IMR-90 (cell line): ENCODE measurements at regions not wholly inside any gene's neighbourhood (a gene's known extent, or its start where the extent isn't known, plus 50 kb on each side); places are given as distances from the start of the nearest gene placed in this dataset.

ENCODE experiments used
- ATAC-seq: fragments of 200-7000 bp; cut with Tn5 transposase; 2 replicates; pipeline ENCODE4 v1.9.1; 2020; ENCODE audit warnings: low read depth, mild to moderate bottlenecking, moderate library complexity
- BruUV-seq: library from RNA; stranded (reverse); fragments of 400-500 nt; replicated peaks from 2 replicates; lab custom pipeline; 2021; lab: Mats Ljungman, UMichigan
- CTCF ChIA-PET: fragments of 300-600 bp; formaldehyde crosslinking; extraction: SDS; loops from one replicate; lab custom pipeline; 2021; ENCODE audit warnings: antibody characterized with exemption; lab: Yijun Ruan, JAX
- POLR2A ChIA-PET: fragments of 300-600 bp; sonication (Branson Sonifier 250); formaldehyde crosslinking; loops from one replicate; lab custom pipeline; 2022; ENCODE audit warnings: antibody characterized with exemption; ENCODE audit not compliant: unreplicated experiment; lab: Charles Lee
- DNase-seq: peaks from one replicate; pipeline ENCODE4 v3.0.0; 2013
- H2AFZ ChIP-seq: replicated peaks from 2 replicates; pipeline ENCODE3; 2013; ENCODE audit warnings: low read length, mild to moderate bottlenecking; ENCODE audit not compliant: poor library complexity
- H2AK5ac ChIP-seq: 2 replicates; pipeline ENCODE4 v1.6.1; 2013; ENCODE audit warnings: low read depth, low read length, inconsistent platforms
- H2AK9ac ChIP-seq: replicated peaks from 2 replicates; pipeline ENCODE3; 2013; ENCODE audit warnings: mild to moderate bottlenecking, low read depth, low read length, moderate library complexity; ENCODE audit not compliant: poor library complexity
- H2BK120ac ChIP-seq: 2 replicates; pipeline ENCODE4 v1.6.1; 2013; ENCODE audit warnings: low read depth, low read length, inconsistent platforms
- H2BK15ac ChIP-seq: 3 replicates; pipeline ENCODE4 v1.6.1; 2013; ENCODE audit warnings: low read depth, low read length, inconsistent platforms
- H2BK20ac ChIP-seq: 2 replicates; pipeline ENCODE4 v1.6.1; 2013; ENCODE audit warnings: low read depth, mild to moderate bottlenecking, inconsistent platforms, low read length, moderate library complexity
- H2BK5ac ChIP-seq: 2 replicates; pipeline ENCODE4 v1.6.1; 2013; ENCODE audit warnings: mild to moderate bottlenecking, low read depth, low read length, inconsistent platforms; ENCODE audit not compliant: poor library complexity, severe bottlenecking
- H3K14ac ChIP-seq: replicated peaks from 2 replicates; pipeline ENCODE4 v1.6.1; 2013; ENCODE audit warnings: low read depth, low read length, inconsistent platforms
- H3K18ac ChIP-seq: 2 replicates; pipeline ENCODE4 v1.6.1; 2013; ENCODE audit warnings: low read depth, low read length, control low read depth
- H3K23ac ChIP-seq: 2 replicates; pipeline ENCODE4 v1.6.1; 2013; ENCODE audit warnings: low read depth, low read length, inconsistent platforms
- H3K27ac ChIP-seq: 2 replicates; pipeline ENCODE4 v1.5.1; 2013; ENCODE audit warnings: mild to moderate bottlenecking, control low read depth, low read length; ENCODE audit not compliant: insufficient read depth
- H3K27me3 ChIP-seq: 2 replicates; pipeline ENCODE4 v1.6.1; 2013; ENCODE audit warnings: low read length; ENCODE audit not compliant: control insufficient read depth, insufficient read depth
- H3K36me3 ChIP-seq: 2 replicates; pipeline ENCODE4 v1.6.1; 2013; ENCODE audit warnings: low read length, mixed read lengths; ENCODE audit not compliant: control insufficient read depth, insufficient read depth
- H3K4ac ChIP-seq: 2 replicates; pipeline ENCODE4 v1.6.1; 2013; ENCODE audit warnings: low read depth, low read length, inconsistent platforms
- H3K4me1 ChIP-seq: 2 replicates; pipeline ENCODE4 v1.6.1; 2013; ENCODE audit warnings: low read length, mixed read lengths; ENCODE audit not compliant: control insufficient read depth, insufficient read depth
- H3K4me2 ChIP-seq: 2 replicates; pipeline ENCODE4 v1.6.1; 2013; ENCODE audit warnings: low read depth, mild to moderate bottlenecking, control low read depth, low read length, moderate library complexity
- H3K4me3 ChIP-seq: 2 replicates; pipeline ENCODE4 v1.5.1; 2013; ENCODE audit warnings: low read depth, mild to moderate bottlenecking, control low read depth, low read length, moderate library complexity; ENCODE audit not compliant: insufficient read depth
- H3K56ac ChIP-seq: 2 replicates; pipeline ENCODE4 v1.6.1; 2013; ENCODE audit warnings: low read length, inconsistent platforms; ENCODE audit not compliant: insufficient read depth; ENCODE audit errors: extremely low read depth
- H3K79me1 ChIP-seq, 2 experiments: 2 replicates each; pipeline ENCODE4 v1.6.1; 2013; ENCODE audit warnings: low read length in 2 of 2, inconsistent platforms in 1 of 2, low read depth in 1 of 2
- H3K9ac ChIP-seq: 2 replicates; pipeline ENCODE4 v1.6.1; 2013; ENCODE audit warnings: low read depth, low read length, control low read depth
- H3K9me1 ChIP-seq: 2 replicates; pipeline ENCODE4 v1.6.1; 2013; ENCODE audit warnings: low read length, inconsistent platforms; ENCODE audit not compliant: insufficient read depth
- H3K9me3 ChIP-seq: 2 replicates; pipeline ENCODE4 v1.6.1; 2013; ENCODE audit warnings: low read length; ENCODE audit not compliant: control insufficient read depth, insufficient read depth
- H4K20me1 ChIP-seq: 2 replicates; pipeline ENCODE4 v1.6.1; 2013; ENCODE audit warnings: low read length, inconsistent platforms; ENCODE audit not compliant: insufficient read depth
- H4K5ac ChIP-seq: 2 replicates; pipeline ENCODE4 v1.6.1; 2013; ENCODE audit warnings: mild to moderate bottlenecking, low read depth, low read length, control low read depth
- H4K8ac ChIP-seq, 2 experiments: 2 replicates each; pipeline ENCODE4 v1.6.1; 2013; ENCODE audit warnings: low read depth in 2 of 2, low read length in 2 of 2, control low read depth in 1 of 2, inconsistent platforms in 1 of 2
- H4K91ac ChIP-seq: 2 replicates; pipeline ENCODE4 v1.6.1; 2013; ENCODE audit warnings: low read depth, low read length, inconsistent platforms; ENCODE audit not compliant: insufficient read depth
- BHLHE40 ChIP-seq: fragments of 150-350 bp; IDR thresholded peaks from 2 replicates; pipeline ENCODE4 v1.6.1; 2016; ENCODE audit warnings: mild to moderate bottlenecking, low read depth, low read length
- CTCF ChIP-seq: conservative IDR thresholded peaks from 2 replicates; pipeline ENCODE4 v1.5.1; 2012; ENCODE audit warnings: mild to moderate bottlenecking, low read depth, low read length, improper control_type of control experiment
- ELK1 ChIP-seq: fragments of 150-350 bp; IDR thresholded peaks from 2 replicates; pipeline ENCODE4 v1.6.1; 2016; ENCODE audit warnings: low read depth, mild to moderate bottlenecking, low read length, moderate library complexity, borderline replicate concordance
- FOS ChIP-seq: fragments of 150-350 bp; IDR thresholded peaks from 2 replicates; pipeline ENCODE4 v1.6.1; 2016; ENCODE audit warnings: low read depth, low read length
- NFE2L2 ChIP-seq: fragments of 150-350 bp; IDR thresholded peaks from 2 replicates; pipeline ENCODE4 v1.6.1; 2016; ENCODE audit warnings: low read depth, mild to moderate bottlenecking, low read length
- POLR2A ChIP-seq: IDR thresholded peaks from 2 replicates; pipeline ENCODE4 v1.6.1; 2012; ENCODE audit warnings: mild to moderate bottlenecking, low read depth, low read length
- RCOR1 ChIP-seq: IDR thresholded peaks from 2 replicates; pipeline ENCODE4 v1.6.1; 2012; ENCODE audit warnings: mild to moderate bottlenecking, low read length, improper control_type of control experiment; ENCODE audit not compliant: insufficient replicate concordance
- RFX5 ChIP-seq: IDR thresholded peaks from 2 replicates; pipeline ENCODE4 v1.8.0; 2012; ENCODE audit warnings: low read depth, mild to moderate bottlenecking, low read length, moderate library complexity
- USF2 ChIP-seq: fragments of 150-350 bp; IDR thresholded peaks from 2 replicates; pipeline ENCODE4 v1.6.1; 2017; ENCODE audit warnings: mild to moderate bottlenecking, antibody characterized with exemption, low read length, low read depth
- WGBS, 2 experiments: methylation state at CpG; one replicate each; pipeline versions ENCODE4 v1.1.5 to v1.1.7; 2013; ENCODE audit warnings: missing lambda C conversion rate in 2 of 2; ENCODE audit not compliant: insufficient read length in 1 of 2; ENCODE audit errors: extremely low coverage in 2 of 2; 5-methylcytosine and 5-hydroxymethylcytosine counted together
- dilution Hi-C: fragments of 300-500 bp; cut with HindIII; formaldehyde crosslinking; loops from one replicate; pipeline ENCODE4 v1.14.3; 2018; ENCODE audit warnings: low sequenced_read_pairs; ENCODE audit not compliant: unreplicated experiment
- in situ Hi-C: fragments of 300-500 bp; cut with MboI; formaldehyde crosslinking; loops from 3 replicates; pipeline ENCODE4 v1.14.3; 2019; ENCODE audit warnings: low sequenced_read_pairs, inconsistent platforms, mixed read lengths
- intact Hi-C: fragments of 100-400 bp; cut with micrococcal nuclease; formaldehyde crosslinking; loops from 2 replicates; pipeline ENCODE4 v1.10.0; 2022

GRCh38 chr5:93101661-93102060 lies 479.4 kb downstream of the NR2F1-AS1 start:
- Histone ChIP-seq H4K5ac (no peak overlapping the region), H3K36me3 (no peaks in the 10 kb centered on the region), H3K18ac (no peak overlapping the region), H3K9me1 (no peaks in the 10 kb centered on the region; the same call in 1 of the 2 replicates), H3K27ac (no peak overlapping the region), H2AK5ac (no peak overlapping the region), H3K4me2 (no peak overlapping the region), H3K27me3 (no peaks in the 10 kb centered on the region), H4K20me1 (no peaks in the 10 kb centered on the region), H3K9me3 (no peaks in the 10 kb centered on the region), H2AFZ (no peak overlapping the region), H2BK20ac (no peak overlapping the region), H3K4ac (no peak overlapping the region), H4K91ac (no peak overlapping the region), H2AK9ac (no peak overlapping the region), H3K9ac (no peak overlapping the region), H3K56ac (no peak overlapping the region), H3K23ac (no peak overlapping the region), H3K4me1 (peaks cover 3% of the 10 kb centered on the region), H3K14ac (no peak overlapping the region), H2BK5ac (no peak overlapping the region), H3K79me1 (no peaks in the 10 kb centered on the region), H4K8ac (no peak overlapping the region), H2BK15ac (no peak overlapping the region), H3K4me3 (no peak overlapping the region), H2BK120ac (no peak overlapping the region)
- TF ChIP-seq POLR2A, result no peak
- no peak for TF ChIP-seq CTCF
- TF ChIP-seq BHLHE40, result no peak
- no peak for TF ChIP-seq FOS
- TF ChIP-seq ELK1, result no peak
- no peak for TF ChIP-seq RFX5
- no peak for TF ChIP-seq RCOR1
- TF ChIP-seq NFE2L2, result no peak
- no peak for TF ChIP-seq USF2
- intact Hi-C loops, result no loop called here
- in situ Hi-C loops, result no loop called here
- dilution Hi-C loops, result no loop called here
- no peak for DNase-seq
- ChIA-PET POLR2A (interaction anchor here (0.6 to 1.2 kb wide), 4 partner anchors 75 to 549 kb away, joined by 3 to 10 read pairs (median 8); no protein-coding TSS in a partner anchor), CTCF (no interaction called here)
- BruUV-seq, result no TSS peak
- no peak for ATAC-seq
- no CpG with 5 or more reads among the region's 2 CpGs for WGBS, 2 experiments
